Pons (tissue), 1 donor: ENCODE measurements at regions not wholly inside any gene's neighbourhood (a gene's known extent, or its start where the extent isn't known, plus 50 kb on each side); places are given as distances from the start of the nearest gene placed in this dataset.

Experiments used
- DNase-seq: peaks from one replicate; pipeline ENCODE4 v3.0.0-alpha.2; 2016; ENCODE audit warnings: low spot score

- DNase-seq, result no peak
These were observed 333.4 kb upstream of the FBXO33 start for GRCh38 chr14:39765676-39766075.

GRCh38 chr14:39763402-39763890 lies 331.2 kb upstream of the FBXO33 start:
- no peak for DNase-seq

GRCh38 chr14:39762576-39763401 lies 330.6 kb upstream of the FBXO33 start:
- DNase-seq, result peak; percentile 42

- DNase-seq, result no peak
These were observed 323.1 kb upstream of the FBXO33 start for GRCh38 chr14:39755269-39755878.

GRCh38 chr14:39740454-39740853 lies 308.2 kb upstream of the FBXO33 start:
- DNase-seq, result no peak

- DNase-seq, result peak; percentile 60
These were observed 307.6 kb upstream of the FBXO33 start for GRCh38 chr14:39739796-39740195.

- DNase-seq, result no peak
These were observed 302.1 kb upstream of the FBXO33 start for GRCh38 chr14:39734306-39734705.

- no peak for DNase-seq
These were observed 301.5 kb upstream of the FBXO33 start for GRCh38 chr14:39733741-39734140.

GRCh38 chr14:39731912-39732311 lies 299.7 kb upstream of the FBXO33 start:
- no peak for DNase-seq

GRCh38 chr14:39726563-39726962 lies 294.3 kb upstream of the FBXO33 start:
- DNase-seq, result no peak

GRCh38 chr14:39722547-39723273 lies 290.5 kb upstream of the FBXO33 start:
- DNase-seq, result no peak

- DNase-seq, result no peak
These were observed 284.8 kb upstream of the FBXO33 start for GRCh38 chr14:39716987-39717570.

GRCh38 chr14:39712293-39712999 lies 280.2 kb upstream of the FBXO33 start:
- DNase-seq, result no peak

GRCh38 chr14:39704594-39704993 lies 272.4 kb upstream of the FBXO33 start:
- peak; percentile 9 for DNase-seq

- no peak for DNase-seq
These were observed 262.1 kb upstream of the FBXO33 start for GRCh38 chr14:39694341-39694740.

- DNase-seq, result no peak
These were observed 251.5 kb upstream of the FBXO33 start for GRCh38 chr14:39683691-39684260.

GRCh38 chr14:39682582-39682981 lies 250.3 kb upstream of the FBXO33 start:
- DNase-seq, result no peak

- no peak for DNase-seq
These were observed 249.7 kb upstream of the FBXO33 start for GRCh38 chr14:39681782-39682399.

GRCh38 chr14:39680777-39681176 lies 248.5 kb upstream of the FBXO33 start:
- no peak for DNase-seq

GRCh38 chr14:39673734-39674133 lies 241.5 kb upstream of the FBXO33 start:
- no peak for DNase-seq

- DNase-seq, result no peak
These were observed 241.1 kb upstream of the FBXO33 start for GRCh38 chr14:39673270-39673711.
